GM13976 (cell line): ENCODE measurements at regions not wholly inside any gene's neighbourhood (a gene's known extent, or its start where the extent isn't known, plus 50 kb on each side); places are given as distances from the start of the nearest gene placed in this dataset.

Experiments
- DNase-seq: peaks from one replicate; pipeline ENCODE4 v3.0.0; 2012; ENCODE audit warnings: low spot score
- in situ Hi-C: fragments of 300-500 bp; cut with MboI; formaldehyde crosslinking; loops from one replicate; pipeline ENCODE4 v1.12.0; 2022; ENCODE audit warnings: low sequenced_read_pairs, mixed read lengths, inconsistent platforms; ENCODE audit not compliant: unreplicated experiment
- TF ChIP-seq, protein P1 (sequence below): IDR thresholded peaks from 2 replicates; pipeline ENCODE4 v1.5.1; 2012; ENCODE audit warnings: borderline replicate concordance, mild to moderate bottlenecking; ENCODE audit not compliant: insufficient read depth; ENCODE audit errors: extremely low read depth, missing control alignments, control extremely low read depth

DNA sequence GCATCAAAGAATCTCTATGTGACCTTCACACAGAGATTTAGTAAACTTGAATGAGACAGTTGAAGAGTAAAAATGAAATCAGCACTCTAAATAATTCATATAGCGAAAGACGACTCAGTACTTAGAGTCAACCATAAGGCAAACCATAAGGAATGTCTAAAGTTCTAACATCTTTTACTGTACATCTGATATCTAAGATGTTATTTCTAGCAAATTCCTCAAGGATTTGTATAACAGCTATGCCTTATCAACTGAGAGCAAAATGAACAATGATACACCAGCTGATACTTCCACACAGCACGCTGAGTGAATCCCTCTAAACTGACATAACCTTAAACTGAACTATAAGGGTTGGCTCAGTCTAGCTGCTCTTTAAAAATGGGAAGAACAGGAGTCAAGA, 760.3 kb downstream of the EFNA5 start:
- DNase-seq, result no peak
- TF ChIP-seq, protein P1, sequence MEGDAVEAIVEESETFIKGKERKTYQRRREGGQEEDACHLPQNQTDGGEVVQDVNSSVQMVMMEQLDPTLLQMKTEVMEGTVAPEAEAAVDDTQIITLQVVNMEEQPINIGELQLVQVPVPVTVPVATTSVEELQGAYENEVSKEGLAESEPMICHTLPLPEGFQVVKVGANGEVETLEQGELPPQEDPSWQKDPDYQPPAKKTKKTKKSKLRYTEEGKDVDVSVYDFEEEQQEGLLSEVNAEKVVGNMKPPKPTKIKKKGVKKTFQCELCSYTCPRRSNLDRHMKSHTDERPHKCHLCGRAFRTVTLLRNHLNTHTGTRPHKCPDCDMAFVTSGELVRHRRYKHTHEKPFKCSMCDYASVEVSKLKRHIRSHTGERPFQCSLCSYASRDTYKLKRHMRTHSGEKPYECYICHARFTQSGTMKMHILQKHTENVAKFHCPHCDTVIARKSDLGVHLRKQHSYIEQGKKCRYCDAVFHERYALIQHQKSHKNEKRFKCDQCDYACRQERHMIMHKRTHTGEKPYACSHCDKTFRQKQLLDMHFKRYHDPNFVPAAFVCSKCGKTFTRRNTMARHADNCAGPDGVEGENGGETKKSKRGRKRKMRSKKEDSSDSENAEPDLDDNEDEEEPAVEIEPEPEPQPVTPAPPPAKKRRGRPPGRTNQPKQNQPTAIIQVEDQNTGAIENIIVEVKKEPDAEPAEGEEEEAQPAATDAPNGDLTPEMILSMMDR, result no peak
- in situ Hi-C loops, result no loop called here

- TF ChIP-seq, protein P1, result no peak
- in situ Hi-C loops, result no loop called here
These were observed 761.0 kb downstream of the EFNA5 start for GRCh38 chr5:106909716-106910115.

DNA sequence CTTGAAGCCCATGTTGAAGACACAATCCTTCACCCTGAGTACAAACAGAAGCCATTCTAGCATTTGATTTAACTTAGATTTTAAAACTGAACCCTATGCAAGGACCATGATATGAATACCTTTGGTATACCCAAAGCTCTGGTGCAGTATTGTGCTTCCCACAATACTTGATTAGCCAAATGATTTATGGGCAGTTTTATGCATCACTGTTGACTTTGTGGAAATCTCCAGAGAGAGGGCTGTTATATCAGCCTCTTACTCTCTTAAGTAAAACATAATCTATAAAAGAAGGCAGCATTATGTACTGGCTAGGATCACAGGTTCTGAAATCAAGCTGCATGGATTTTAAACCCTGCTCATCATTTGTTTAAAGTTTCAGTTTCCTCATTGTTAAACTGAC, 762.8 kb downstream of the EFNA5 start:
- no peak for DNase-seq
- in situ Hi-C loops, result no loop called here
- TF ChIP-seq, protein P1, result no peak

More at GRCh38 chr5:106909716-106910115, 761.0 kb downstream of the EFNA5 start:
- DNase-seq, result no peak

DNA sequence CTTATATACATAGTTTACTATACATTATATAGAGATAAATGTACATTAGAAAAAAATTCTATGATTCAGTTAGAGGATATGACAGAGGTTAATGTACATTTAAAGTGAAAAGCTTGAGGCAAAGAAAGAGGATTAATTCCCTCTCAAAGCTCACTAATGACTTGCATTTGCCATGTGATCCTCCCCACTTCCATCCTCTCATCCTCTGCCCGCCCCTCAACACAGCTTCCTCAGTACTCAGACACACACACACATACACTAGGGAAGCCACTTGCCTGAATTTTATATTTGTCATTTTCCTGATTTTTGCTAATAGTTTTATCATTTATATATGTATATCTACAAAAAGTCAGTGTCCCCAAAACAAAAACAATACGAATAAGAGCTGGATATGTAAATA, 764.5 kb downstream of the EFNA5 start:
- TF ChIP-seq, protein P1, result no peak
- no peak for DNase-seq
- in situ Hi-C loops, result no loop called here

GRCh38 chr5:106894964-106895363, 775.8 kb downstream of the EFNA5 start:
- no peak for DNase-seq
- TF ChIP-seq, protein P1, result no peak
- in situ Hi-C loops, result no loop called here

- TF ChIP-seq, protein P1, result no peak
- DNase-seq, result no peak
- in situ Hi-C loops, result no loop called here
These were observed 788.7 kb downstream of the EFNA5 start for GRCh38 chr5:106882035-106882434.

DNA sequence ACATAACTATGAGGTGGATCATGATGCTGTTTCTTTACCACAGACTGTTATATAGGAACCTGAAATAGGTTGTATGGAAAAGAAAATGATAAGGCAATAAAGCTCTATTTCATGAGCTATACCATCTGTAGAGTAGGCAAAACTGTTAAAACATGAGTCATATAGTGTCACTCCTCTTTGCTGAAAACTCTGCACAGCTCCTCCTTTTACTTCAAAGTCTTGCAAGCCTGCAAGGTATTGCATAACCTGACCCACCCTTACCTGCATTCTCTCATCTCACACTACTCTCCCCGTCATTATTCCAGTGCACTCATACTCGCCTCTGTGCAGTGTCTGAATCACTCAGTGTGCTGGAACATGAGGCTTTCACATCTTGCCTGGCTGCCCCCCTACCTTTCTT, 790.1 kb downstream of the EFNA5 start:
- TF ChIP-seq, protein P1, result no peak
- in situ Hi-C loops, result no loop called here
- DNase-seq, result no peak
